RKO (cell line): ENCODE measurements at regions not wholly inside any gene's neighbourhood (a gene's known extent, or its start where the extent isn't known, plus 50 kb on each side); places are given as distances from the start of the nearest gene placed in this dataset.

Experiments
- DNase-seq: peaks from one replicate; pipeline ENCODE4 v3.0.0-alpha.2; 2016; ENCODE audit warnings: low spot score

- no peak for DNase-seq
Observed at GRCh38 chr7:25557379-25557917, 329.2 kb upstream of the NPVF start.

GRCh38 chr7:25557930-25558329, 329.6 kb upstream of the NPVF start:
- no peak for DNase-seq

- no peak for DNase-seq
Observed at GRCh38 chr7:25558605-25559004, 330.3 kb upstream of the NPVF start.

- no peak for DNase-seq
Observed at GRCh38 chr7:25559581-25560367, 331.5 kb upstream of the NPVF start.

GRCh38 chr7:25562673-25563182, 334.4 kb upstream of the NPVF start:
- DNase-seq: no peak

GRCh38 chr7:25565002-25565401, 336.7 kb upstream of the NPVF start:
- DNase-seq: no peak

- peak; percentile 62 for DNase-seq
Observed at GRCh38 chr7:25565949-25566348, 337.7 kb upstream of the NPVF start.

GRCh38 chr7:25567430-25567829, 339.1 kb upstream of the NPVF start:
- no peak for DNase-seq

GRCh38 chr7:25569765-25570164, 341.5 kb upstream of the NPVF start:
- no peak for DNase-seq

- DNase-seq: no peak
Observed at GRCh38 chr7:25572423-25572822, 344.1 kb upstream of the NPVF start.

- no peak for DNase-seq
Observed at GRCh38 chr7:25574828-25575227, 346.5 kb upstream of the NPVF start.

GRCh38 chr7:25575634-25576033, 347.3 kb upstream of the NPVF start:
- no peak for DNase-seq

- no peak for DNase-seq
Observed at GRCh38 chr7:25578991-25579777, 350.9 kb upstream of the NPVF start.

GRCh38 chr7:25579778-25580075, 351.4 kb upstream of the NPVF start:
- no peak for DNase-seq

GRCh38 chr7:25580141-25580540, 351.9 kb upstream of the NPVF start:
- no peak for DNase-seq

- no peak for DNase-seq
Observed at GRCh38 chr7:25583621-25584020, 355.3 kb upstream of the NPVF start.

- DNase-seq: no peak
Observed at GRCh38 chr7:25584112-25584938, 356.0 kb upstream of the NPVF start.

GRCh38 chr7:25586513-25586912, 358.2 kb upstream of the NPVF start:
- DNase-seq: no peak

GRCh38 chr7:25594122-25594521, 365.8 kb upstream of the NPVF start:
- DNase-seq: no peak

GRCh38 chr7:25594728-25595127, 366.4 kb upstream of the NPVF start:
- DNase-seq: no peak

- DNase-seq: no peak
Observed at GRCh38 chr7:25595996-25596395, 367.7 kb upstream of the NPVF start.

GRCh38 chr7:25596443-25596842, 368.2 kb upstream of the NPVF start:
- no peak for DNase-seq
